ENCODE measurements at regions not wholly inside any gene's neighbourhood (a gene's known extent, or its start where the extent isn't known, plus 50 kb on each side); places are given as distances from the start of the nearest gene placed in this dataset.

DNA sequence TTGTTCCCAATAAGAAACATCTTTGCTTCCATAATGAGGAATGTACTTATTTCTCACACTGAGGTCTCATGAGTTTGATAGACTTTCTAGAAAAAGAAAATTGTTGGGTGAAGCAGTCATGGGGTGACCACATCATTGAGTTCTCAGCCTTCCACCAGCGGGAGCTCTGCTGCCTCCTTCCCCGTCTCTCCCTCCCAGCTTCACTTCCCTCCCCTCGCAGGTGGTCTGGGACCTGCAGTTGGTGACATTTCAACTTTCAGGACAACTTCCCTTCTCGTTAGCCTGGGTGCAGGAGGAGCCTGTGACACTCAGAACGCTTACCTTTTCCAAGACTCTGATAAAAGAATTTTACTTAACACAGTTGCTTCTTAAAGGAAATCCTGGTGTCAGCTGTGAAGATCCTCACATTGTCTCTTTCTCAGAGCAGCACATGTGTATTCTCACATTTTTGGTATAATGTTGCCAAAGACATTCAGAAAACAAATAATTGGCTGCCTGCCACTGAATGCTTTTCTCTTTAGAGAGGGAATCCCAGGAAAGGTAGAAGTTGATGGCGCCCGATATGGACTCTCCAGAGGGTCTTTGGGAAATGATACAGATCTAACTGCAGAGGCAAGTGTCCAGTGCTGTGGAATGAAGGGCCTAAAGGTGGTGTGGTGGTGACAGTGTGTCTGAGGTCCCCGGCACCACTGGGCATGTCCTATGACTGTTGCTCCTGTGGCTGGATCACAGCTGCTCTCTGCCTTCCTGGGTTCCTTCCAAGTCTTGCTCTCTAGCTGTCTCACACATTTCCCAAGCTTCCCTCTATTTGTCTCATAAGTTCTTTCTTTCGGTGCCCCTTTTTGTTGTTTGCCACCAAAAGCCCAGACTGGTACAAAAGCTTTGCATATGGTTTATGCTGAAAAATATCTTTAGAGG is 238.1 kb downstream of the GAS1 start:
- intact Hi-C loops (cut with micrococcal nuclease) = no loop called here
- Histone ChIP-seq H3K27me3 (ENCODE audit: low read depth) (no peaks in the 10 kb centered on the region), H3K36me3 (no peaks in the 10 kb centered on the region), H3K27ac (replicated peaks) (no peak overlapping the region), H3K4me1 (peaks cover 7% of the 10 kb centered on the region), H3K9me3 (replicated peaks) (no peaks in the 10 kb centered on the region), H3K4me3 (no peak overlapping the region)
- DNase-seq = no peak
- TF ChIP-seq, protein P1, sequence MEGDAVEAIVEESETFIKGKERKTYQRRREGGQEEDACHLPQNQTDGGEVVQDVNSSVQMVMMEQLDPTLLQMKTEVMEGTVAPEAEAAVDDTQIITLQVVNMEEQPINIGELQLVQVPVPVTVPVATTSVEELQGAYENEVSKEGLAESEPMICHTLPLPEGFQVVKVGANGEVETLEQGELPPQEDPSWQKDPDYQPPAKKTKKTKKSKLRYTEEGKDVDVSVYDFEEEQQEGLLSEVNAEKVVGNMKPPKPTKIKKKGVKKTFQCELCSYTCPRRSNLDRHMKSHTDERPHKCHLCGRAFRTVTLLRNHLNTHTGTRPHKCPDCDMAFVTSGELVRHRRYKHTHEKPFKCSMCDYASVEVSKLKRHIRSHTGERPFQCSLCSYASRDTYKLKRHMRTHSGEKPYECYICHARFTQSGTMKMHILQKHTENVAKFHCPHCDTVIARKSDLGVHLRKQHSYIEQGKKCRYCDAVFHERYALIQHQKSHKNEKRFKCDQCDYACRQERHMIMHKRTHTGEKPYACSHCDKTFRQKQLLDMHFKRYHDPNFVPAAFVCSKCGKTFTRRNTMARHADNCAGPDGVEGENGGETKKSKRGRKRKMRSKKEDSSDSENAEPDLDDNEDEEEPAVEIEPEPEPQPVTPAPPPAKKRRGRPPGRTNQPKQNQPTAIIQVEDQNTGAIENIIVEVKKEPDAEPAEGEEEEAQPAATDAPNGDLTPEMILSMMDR (IDR thresholded peaks at IDR 0.05; ENCODE audit: borderline replicate concordance) = no peak

DNA sequence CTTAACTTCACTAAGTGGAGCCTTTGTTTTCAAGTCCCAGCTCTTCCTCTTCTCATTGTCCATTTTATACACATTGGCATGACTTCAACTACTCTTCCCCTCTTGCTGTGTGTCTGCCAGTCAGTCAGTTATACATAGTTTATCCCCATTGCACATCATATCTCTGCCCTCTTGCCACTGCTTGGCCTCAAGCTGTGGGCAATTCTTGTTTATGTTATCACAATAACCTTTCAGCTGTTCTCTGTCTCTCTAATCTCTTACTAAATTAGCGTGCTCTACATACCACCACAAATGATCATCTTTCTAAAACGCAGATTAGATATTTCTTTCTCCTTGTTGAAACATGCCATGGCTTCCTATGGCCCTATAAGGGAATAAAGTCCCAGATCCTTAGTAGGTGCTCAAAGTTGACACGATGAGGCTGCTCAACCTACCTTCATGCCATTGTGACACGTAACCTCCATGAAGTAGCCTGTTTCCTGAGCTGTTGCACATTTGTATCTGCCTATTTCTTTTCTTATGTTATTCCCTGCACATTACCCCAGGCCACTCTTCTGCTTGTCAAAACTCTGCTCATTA is 239.3 kb downstream of the GAS1 start:
- peaks cover 7% of the 10 kb centered on the region for H3K4me1 ChIP-seq
- no peaks in the 10 kb centered on the region for H3K27me3 ChIP-seq (ENCODE audit: low read depth)
- no peak for DNase-seq
- H3K36me3 ChIP-seq = no peaks in the 10 kb centered on the region
- no peaks in the 10 kb centered on the region for H3K9me3 ChIP-seq (replicated peaks)
- no peak overlapping the region for H3K27ac ChIP-seq (replicated peaks)
- TF ChIP-seq, protein P1 (IDR thresholded peaks at IDR 0.05; ENCODE audit: borderline replicate concordance) = no peak
- no peak overlapping the region for H3K4me3 ChIP-seq
- intact Hi-C loops (cut with micrococcal nuclease) = no loop called here

DNA sequence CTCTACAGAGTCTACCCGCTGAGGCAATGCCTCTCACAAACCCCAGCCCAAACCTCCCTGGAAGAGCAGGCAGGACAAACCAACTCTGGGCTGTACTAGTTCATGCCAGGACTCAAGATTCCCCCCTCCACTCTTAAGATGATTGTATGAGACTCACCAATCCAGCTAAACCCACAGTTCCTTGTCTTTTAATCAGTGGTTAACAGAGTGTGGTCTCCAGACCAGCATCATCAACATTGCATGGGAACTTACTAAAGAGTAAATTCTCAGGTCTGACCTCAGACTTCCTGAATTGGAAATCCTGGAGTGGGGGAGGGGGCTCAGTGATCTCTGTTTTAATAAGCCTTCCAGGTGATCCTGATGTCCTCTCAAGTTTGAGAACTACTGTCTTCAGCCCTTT is 240.9 kb downstream of the GAS1 start:
- DNase-seq = no peak
- intact Hi-C loops (cut with micrococcal nuclease) = no loop called here
- H3K4me3 ChIP-seq = no peak overlapping the region
- H3K27ac ChIP-seq (replicated peaks) = no peak overlapping the region
- H3K4me1 ChIP-seq = peaks cover 7% of the 10 kb centered on the region
- H3K36me3 ChIP-seq = no peaks in the 10 kb centered on the region
- TF ChIP-seq, protein P1 (IDR thresholded peaks at IDR 0.05; ENCODE audit: borderline replicate concordance) = no peak
- no peaks in the 10 kb centered on the region for H3K27me3 ChIP-seq (ENCODE audit: low read depth)
- H3K9me3 ChIP-seq (replicated peaks) = no peaks in the 10 kb centered on the region

DNA sequence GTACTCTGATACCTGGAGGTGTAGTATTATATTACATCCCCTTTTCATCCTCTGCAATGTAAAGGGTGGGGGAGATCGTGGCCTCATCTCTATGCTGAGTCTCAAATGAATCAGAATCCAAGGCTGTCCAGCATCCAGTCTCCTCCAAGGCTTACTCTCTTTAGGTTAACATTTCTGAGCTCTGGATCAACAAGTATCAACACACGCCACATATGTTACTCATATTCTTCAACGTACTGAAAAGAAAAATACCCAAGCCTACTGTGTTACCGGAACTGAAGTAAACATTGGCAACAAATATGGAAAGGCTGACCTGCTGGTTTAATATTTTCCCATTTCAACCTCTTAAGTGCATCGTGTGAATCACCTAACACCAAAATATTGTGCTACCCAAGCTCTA is 241.8 kb downstream of the GAS1 start:
- DNase-seq = no peak
- H3K27me3 ChIP-seq (ENCODE audit: low read depth) = no peaks in the 10 kb centered on the region
- no peaks in the 10 kb centered on the region for H3K36me3 ChIP-seq
- no peaks in the 10 kb centered on the region for H3K9me3 ChIP-seq (replicated peaks)
- intact Hi-C loops (cut with micrococcal nuclease) = no loop called here
- H3K4me3 ChIP-seq = no peak overlapping the region
- H3K27ac ChIP-seq (replicated peaks) = no peak overlapping the region
- H3K4me1 ChIP-seq = peaks cover 14% of the 10 kb centered on the region
- TF ChIP-seq, protein P1 (IDR thresholded peaks at IDR 0.05; ENCODE audit: borderline replicate concordance) = no peak

DNA sequence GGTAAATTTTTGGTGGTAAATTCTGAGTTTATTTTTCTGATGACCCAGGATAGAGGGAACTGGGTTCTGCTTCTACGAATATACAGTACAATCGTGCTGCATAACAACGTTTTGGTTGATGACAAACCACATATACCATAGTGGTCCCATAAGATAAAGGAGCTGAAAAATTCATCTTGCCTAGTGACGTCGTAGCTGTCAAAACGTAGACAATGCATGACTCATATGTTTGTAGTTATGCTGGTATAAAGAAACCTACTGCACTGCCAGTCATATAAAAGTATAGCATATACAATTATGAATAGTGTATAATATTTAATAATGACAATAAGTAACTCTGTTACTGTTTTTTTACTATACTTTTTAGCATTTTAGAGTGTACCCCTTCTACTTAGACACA is 244.0 kb downstream of the GAS1 start:
- peaks cover 21% of the 10 kb centered on the region for H3K4me1 ChIP-seq
- no peak for DNase-seq
- no peaks in the 10 kb centered on the region for H3K27me3 ChIP-seq (ENCODE audit: low read depth)
- no peak overlapping the region for H3K27ac ChIP-seq (replicated peaks)
- TF ChIP-seq, protein P1 (IDR thresholded peaks at IDR 0.05; ENCODE audit: borderline replicate concordance) = no peak
- intact Hi-C loops (cut with micrococcal nuclease) = no loop called here
- H3K9me3 ChIP-seq (replicated peaks) = no peaks in the 10 kb centered on the region
- no peaks in the 10 kb centered on the region for H3K36me3 ChIP-seq
- no peak overlapping the region for H3K4me3 ChIP-seq
